DMS53 (cell line): ENCODE measurements at regions not wholly inside any gene's neighbourhood (a gene's known extent, or its start where the extent isn't known, plus 50 kb on each side); places are given as distances from the start of the nearest gene placed in this dataset.

Experiments
- DNase-seq: peaks from one replicate; lab custom pipeline; 2025; lab: John Stamatoyannopoulos, UW

- DNase-seq: no peak
Measured at GRCh38 chr2:81549646-81550045, 1245.1 kb upstream of the LRRTM1 start.

GRCh38 chr2:81545626-81546025 lies 1241.1 kb upstream of the LRRTM1 start:
- DNase-seq: no peak

- DNase-seq: peak; percentile 57
Measured at GRCh38 chr2:81542119-81542518, 1237.6 kb upstream of the LRRTM1 start.

DNA sequence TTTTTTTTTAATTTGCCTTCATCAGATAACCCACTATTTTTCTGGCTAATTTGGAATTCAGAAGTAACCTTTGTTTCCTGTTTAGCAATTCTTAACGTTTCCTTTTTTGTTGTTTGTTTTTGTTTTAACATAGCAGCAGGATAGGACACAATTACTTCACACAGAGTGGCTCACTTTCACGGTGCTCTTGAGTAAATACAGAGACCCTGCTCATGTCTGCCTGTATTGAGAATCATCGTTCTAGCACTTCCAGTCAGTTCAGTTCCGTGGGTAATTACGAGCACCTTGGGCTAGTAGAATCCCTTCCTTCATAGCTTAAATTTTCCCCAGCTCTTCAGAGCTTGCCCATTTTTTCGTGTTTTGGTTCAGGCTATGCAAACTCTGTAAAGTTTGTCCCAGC lies 1225.4 kb upstream of the LRRTM1 start:
- no peak for DNase-seq

GRCh38 chr2:81528852-81529480 lies 1224.4 kb upstream of the LRRTM1 start:
- no peak for DNase-seq

- no peak for DNase-seq
Measured at GRCh38 chr2:81523344-81523743, 1218.8 kb upstream of the LRRTM1 start.

DNA sequence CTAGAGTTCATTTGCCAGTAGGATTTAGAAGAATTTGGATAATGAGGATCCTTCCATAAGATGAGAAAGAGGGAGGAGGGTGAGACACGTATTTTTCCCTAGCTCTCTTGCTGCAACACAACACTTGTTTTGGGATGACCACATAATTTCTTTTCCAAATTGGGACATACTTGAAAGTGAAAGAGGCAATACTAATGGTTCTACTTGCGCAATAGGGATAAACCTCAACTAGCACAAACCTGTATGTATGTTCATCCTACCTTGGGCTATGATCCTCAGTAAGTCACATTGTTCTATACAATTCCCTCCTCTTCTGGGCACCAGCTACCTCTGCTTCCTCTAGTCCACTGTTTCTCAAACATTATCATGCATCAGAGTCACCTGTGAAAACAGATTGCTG lies 1208.8 kb upstream of the LRRTM1 start:
- no peak for DNase-seq

DNA sequence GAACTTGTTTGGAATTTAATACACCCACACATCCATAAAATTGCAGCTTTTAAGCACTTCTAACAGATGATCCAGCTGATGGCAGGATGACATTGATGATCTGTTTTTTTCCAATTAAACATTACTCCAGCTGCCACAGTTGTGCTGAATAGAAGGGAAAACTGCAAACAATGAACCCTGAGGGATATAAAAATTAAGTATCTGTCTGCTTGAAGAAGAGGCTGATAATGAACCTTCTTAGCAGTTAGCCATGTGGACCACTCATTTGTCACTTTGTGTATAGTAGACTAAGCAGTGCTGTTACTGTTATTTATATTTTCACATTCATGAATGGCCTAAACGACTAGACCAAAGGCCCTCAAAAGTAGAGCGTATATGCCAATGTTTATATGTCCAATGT lies 1201.0 kb upstream of the LRRTM1 start:
- no peak for DNase-seq

DNA sequence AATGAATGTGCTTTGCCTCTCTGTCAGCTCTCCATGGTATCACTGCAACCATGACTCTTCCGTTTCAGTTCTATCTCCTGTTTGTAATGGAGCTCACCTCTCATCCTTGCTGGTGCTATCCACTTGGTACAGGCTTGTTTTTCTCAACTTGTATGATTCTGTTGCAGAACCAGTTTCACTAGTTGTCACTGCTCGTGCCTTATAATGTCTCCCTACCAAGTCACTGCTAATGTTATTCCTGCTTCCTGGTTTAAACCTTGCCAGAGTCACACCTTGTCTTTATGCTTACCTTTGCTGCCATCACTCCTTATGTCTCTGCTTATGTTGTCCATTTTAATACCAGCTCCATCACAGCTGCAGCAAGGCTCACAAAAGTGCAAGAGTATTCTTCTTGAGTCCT lies 1191.0 kb upstream of the LRRTM1 start:
- DNase-seq: peak; percentile 79

- no peak for DNase-seq
Measured at GRCh38 chr2:81483254-81483653, 1178.7 kb upstream of the LRRTM1 start.

GRCh38 chr2:81481994-81482368 lies 1177.4 kb upstream of the LRRTM1 start:
- peak; percentile 93 for DNase-seq

GRCh38 chr2:81481242-81481993 lies 1176.9 kb upstream of the LRRTM1 start:
- peak; percentile 98 for DNase-seq

DNA sequence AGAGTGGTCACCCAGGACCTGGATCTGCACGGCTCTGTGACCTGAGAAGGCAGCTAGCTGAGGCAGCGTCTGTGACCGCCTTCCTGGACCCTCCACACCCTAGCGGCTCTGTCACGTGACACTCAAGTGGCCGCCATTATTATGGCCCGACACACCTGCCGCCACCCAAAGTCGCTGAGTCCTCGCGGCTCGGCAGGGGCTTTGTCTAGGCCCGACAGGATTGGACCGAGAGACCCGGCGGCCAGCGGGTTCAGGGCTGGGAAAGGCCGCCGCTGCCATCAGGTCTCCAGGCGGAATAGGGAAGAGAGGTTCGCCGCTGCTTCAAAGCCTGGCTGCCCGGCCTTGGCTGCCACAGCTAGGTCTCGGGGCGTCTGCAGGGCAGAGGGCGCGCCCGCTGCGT lies 1162.5 kb upstream of the LRRTM1 start:
- DNase-seq: peak; percentile 28

DNA sequence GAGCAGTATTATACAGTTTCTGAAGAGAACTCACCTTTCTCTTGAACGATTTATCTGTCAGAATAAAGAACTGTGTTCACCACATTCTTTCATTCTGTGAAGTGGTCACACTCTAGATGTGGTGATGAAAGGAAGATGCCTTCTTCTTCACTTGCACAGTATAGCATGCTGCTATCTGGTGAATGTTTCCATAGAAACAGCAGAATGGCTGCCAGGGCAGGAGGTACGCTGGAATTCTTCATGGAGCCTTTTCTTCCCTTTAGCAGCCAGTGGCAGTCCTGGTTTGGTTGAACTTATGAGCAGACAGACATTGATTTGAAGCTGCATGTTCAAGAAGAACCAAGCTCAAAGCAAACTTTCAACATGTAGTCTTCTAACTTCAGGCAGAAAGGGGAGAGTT lies 1157.9 kb upstream of the LRRTM1 start:
- no peak for DNase-seq

GRCh38 chr2:81445176-81445575 lies 1140.6 kb upstream of the LRRTM1 start:
- DNase-seq: peak; percentile 74

GRCh38 chr2:81437456-81438000 lies 1133.0 kb upstream of the LRRTM1 start:
- DNase-seq: no peak

DNA sequence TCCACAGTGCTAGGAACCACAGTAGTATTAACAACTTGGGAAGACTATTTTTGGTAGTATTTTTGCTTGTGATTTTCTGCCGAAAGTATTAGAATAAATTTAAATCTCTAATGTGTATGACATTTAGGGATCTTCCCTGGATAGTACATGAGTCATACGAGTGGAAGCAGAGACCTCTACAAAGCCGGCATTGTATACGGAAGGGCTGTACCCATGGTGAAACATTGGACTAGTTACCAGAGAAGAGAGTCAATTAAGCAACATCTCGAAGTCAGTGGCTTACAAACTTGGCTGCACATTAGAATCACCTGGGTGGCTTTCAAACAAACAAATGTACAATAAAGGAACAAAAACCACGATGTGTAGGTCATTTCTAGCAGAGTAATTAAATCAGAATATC lies 1131.7 kb upstream of the LRRTM1 start:
- DNase-seq: no peak

DNA sequence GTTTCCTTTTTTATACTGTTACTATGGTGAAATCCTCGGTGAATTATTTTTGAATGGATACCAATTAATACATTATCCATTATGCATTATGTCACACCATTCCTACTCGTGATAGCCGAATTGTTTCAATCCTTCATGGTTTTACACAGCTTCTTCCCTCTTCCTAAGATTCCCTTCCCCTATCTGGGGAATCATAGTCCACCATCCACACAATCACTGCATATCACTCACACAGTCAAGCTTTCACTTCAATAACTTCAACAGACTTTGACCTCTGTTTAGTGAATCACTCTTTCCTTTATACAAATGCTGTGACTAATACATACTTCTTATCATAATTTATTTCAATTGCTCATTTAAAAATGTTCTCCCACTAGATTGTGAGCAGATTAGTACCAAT lies 1108.1 kb upstream of the LRRTM1 start:
- DNase-seq: no peak

DNA sequence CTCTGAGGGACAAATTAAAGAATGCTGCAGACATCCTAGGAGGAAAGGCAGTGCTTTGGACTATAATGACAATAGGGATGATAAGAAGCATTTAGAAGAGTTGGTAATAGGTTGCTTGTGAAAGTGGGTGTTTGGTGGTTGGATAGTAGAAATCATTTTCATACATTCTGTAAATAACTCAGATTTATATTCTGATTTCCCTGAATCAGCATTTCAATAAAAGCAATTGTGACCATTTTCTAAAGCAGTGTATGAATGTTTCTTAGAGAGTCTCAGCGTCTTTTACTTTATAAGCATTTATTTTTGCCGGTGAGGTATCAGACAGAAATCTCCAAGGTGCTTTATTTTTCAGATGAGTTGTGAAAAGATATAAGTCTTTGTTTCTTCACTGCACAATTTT lies 1099.0 kb upstream of the LRRTM1 start:
- no peak for DNase-seq

DNA sequence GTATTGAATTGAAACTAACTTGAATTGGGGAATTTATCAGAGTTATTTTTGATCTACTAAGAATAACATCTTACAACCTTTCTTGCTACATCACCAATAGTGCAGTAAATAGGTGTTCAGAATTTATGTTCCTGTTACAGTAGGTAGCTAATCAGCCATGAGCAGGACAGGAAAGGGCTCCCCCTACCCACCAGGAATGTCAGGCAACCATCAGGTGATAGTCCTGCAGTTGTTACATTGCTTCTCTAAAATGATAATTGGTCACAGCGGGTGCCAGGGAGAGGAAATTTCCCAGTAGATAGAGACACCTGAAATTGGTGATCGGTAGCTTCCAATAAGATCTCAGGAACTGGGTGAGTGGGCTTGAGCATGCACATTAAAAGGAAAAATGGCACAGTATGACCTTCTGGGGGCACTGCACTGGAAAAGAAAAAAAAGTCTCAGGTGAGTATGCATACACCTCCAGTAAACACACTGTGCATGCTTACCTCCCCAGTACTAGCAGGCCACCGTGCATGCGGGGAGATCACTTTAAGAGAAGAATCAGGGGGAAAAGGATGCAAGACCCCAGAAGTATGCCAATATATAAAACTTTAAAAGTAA lies 1092.0 kb upstream of the LRRTM1 start:
- DNase-seq: no peak

GRCh38 chr2:81395746-81396145 lies 1091.2 kb upstream of the LRRTM1 start:
- no peak for DNase-seq

GRCh38 chr2:81389203-81389602 lies 1084.7 kb upstream of the LRRTM1 start:
- DNase-seq: peak; percentile 52

GRCh38 chr2:81363800-81364199 lies 1059.2 kb upstream of the LRRTM1 start:
- DNase-seq: no peak
